Activated T-cell treated with anti-CD3 and anti-CD28 coated beads for 24 hours (primary cell): ENCODE measurements at regions not wholly inside any gene's neighbourhood (a gene's known extent, or its start where the extent isn't known, plus 50 kb on each side); places are given as distances from the start of the nearest gene placed in this dataset.
"Not testable (repeated sequence)": the region's sequence is repeated elsewhere in the genome, so short reads cannot be mapped to it uniquely, and the experiment has no call there.

Experiments
- DNase-seq: peaks from one replicate; pipeline ENCODE4 v3.0.0-alpha.2; 2020; ENCODE audit warnings: low read depth

DNA sequence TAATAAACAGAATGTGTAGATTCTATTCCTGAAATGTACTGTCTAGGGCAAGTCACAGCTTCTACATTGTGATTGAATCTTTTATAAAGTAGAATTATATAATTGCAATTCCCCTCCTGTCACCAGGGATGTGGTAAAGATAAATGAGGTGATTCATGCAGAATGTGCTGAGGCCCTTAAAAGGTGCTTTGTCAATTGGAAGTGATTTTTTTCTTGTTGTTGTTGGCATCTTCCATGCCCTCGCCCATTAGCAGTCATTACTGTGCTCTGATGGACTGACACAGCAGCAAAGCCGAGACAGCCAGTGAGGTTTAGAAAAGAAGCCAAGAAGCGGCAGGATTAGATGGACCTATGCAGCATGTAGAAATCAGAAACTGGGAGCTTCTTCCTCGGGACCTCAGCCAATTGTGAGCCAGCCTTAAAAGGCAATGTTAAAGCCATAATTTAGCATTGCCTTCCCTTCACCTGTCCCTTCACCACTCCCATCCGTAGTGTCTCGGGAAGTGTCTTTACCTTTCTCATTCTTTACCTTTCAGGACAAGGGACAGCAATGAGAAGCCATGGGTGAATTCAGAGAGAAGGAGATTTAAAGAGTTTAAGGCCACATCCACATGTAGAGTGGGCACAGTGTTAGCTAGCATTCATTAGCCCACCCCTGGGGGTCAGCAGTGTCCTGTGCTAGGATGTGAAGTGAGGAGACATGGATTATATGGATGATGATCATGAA, 257.8 kb downstream of the PLK2 start:
- no peak for DNase-seq

DNA sequence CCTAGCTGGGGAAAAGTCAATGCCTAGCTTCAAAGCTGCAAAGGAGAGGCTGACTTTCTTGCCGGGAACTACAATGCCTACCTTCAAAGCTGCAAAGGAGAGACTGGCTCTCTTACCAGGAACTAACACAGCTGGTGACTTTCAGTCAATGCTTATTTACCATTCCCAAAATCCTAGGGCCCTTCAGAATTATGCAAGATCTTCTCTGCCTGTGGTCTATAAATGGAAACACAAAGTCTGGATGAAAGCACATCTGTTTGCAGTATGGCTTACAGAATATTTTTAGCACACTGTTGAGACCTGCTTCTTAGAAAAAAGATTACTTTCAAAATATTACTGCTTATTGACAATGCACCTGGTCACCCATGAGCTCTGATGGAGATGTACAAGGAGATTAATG, 259.4 kb downstream of the PLK2 start:
- no peak for DNase-seq

DNA sequence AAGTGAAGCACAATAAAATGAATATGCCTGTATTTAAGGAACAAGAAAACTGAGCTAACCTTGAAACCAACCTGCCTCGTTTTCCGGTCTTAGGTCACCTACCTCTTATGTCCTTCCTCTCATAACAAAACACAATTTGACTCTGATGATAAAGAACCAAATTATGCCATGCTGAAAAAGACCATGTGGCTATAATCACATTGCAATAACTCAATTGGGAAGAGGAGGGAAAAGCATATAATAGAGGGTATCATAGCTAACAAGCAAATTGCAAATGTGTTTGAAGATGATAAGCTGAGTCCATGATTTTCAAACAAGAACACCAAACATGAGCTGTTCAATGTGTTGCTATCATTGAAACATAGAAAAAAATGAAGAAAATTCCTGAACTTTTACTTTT, 260.8 kb downstream of the PLK2 start:
- no peak for DNase-seq

DNA sequence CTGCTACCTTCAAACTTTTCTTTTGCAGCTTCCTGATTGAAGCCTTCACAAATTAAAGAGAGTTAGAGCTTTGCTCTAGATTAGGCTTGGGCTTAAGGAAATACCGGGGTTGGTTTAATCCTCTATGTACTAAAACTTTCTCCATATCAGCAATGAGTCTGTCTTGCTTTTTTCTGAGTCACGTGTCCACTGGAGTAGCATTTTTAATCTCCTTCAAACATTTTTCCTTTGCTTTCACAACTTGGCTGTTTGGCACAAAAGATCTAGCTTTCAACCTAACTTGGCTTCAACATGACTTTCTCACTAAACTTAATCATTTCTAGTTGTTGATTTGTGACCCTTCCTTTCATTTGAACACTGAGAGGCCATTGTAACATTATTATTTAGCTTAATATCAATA, 261.6 kb downstream of the PLK2 start:
- DNase-seq = no peak

DNA sequence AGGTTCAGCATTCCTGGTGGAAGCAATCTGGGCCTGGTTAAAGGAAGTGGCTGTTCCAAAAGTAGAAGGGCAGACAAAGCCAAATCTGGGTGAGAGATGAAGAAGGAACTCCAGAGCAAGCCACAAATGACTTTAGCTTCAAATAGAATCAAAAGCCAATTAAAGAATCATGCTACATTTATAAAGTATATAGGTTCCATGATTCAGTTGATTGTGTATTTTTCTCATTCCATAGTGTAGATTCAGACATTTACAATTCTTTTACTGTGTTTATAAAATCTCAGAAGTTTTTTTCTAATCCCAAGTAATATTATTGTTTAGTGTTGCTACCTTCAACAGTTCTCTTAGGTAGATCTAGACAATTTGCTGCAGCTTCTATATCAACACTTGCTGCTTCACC, 262.0 kb downstream of the PLK2 start:
- DNase-seq = no peak

DNA sequence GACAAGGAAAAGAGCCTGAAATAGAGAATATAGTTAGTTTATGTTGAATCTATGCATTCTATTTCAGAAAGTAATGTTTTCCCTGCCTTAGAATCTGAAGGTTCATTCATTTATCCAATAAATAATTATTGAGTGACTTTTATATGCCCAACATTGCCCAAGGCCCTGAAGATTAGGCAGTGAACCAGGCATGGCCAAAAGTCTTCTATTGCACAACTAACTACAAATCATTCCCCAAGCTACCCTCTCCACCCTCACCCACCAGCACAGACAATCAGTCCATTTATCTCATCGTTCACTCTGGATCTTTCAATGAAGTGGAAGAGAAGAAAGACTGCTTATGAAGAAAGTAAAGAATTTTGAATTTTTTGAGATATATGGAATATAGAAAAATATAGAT, 268.4 kb downstream of the PLK2 start:
- DNase-seq = no peak

DNA sequence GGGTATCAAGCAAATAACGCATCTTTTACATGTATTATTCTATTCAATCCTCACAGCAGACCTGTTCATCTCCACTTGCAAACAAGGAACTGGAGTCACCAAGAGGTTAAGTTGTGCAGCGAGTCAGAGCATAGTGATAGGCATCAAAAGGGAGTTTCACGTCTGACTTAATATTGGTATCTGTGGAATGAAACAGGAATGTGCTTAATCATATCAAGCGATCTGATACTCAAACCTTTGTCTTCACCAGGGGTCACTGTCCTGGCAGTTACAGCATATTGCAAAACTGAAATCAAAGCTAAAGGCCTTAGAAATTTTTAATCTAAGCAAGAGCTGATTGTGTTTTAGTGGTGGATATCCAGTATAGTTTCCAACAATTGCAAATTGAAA, 271.6 kb downstream of the PLK2 start:
- DNase-seq = no peak

DNA sequence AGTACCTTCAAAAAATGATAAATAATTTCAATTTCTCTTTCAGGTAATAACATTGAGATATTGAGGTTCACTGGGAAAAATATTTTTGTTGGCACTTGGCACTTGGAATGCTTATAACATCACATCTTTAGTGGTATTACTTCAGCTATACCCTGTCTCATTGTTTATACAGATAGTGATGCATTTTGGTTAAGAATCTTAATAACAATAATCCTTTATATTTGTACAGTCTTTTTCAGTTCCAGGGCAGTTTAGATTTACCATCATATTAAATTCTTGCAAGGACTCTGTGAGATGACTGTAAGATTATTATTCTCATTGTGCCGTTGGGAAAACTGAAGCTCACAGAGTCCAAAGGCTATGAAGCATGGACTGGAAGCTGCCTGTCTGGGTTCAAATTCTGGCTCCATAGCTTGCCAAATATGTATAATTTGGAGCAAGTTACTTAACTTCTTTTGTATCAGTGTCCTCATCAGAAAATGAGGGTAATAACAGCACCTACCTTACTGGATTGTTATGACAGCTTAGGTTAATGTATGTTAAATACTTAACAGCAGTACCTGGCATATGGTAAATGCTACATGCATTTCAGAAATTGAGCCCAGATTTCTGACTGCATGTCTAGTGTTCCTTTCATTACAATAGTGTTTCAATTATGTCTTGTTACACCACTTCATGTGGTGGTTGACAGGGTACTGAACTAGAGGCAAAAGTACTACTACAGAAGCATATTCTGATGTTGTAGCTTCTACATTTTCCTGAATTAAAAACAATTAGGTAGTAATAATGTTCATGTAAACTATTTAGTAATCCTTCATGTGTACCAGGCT, 272.2 kb downstream of the PLK2 start:
- no peak for DNase-seq

DNA sequence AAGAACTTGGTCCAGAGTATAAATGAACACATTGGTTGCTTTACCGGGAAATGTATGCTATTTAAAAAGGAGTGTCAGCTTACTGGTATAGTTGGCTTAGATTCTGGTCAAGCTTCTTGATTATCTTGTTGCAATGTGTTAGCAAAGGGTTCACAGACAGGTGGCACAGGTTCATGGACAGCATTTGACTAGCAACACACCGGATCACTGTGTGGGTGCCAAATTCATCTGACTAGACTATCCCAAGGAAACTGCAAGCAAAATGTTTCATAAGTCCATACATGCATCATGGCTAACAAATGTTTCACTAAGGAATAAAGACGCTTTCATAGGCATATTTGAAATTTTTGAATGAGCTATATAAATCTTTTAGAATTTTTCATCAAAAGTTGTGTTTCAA, 274.1 kb downstream of the PLK2 start:
- no peak for DNase-seq

DNA sequence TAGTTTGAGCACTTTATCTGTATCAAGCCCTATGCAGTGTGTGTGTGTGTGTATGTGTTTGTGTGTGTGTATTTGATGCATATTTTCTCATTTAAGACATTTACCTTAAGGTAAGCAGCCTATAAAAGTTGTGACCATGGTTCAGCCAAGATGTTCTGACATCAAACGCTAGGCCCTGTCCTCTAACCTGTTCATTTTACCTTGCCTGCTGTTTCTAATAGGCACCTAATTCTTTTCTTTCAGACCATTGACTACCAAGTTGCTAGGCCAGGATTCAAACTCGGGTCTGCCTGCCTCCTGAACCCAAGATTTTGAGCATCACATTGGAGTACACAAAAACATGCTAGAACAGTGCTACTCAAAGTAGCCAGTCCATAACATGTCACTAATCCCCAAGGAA, 274.5 kb downstream of the PLK2 start:
- no peak for DNase-seq

DNA sequence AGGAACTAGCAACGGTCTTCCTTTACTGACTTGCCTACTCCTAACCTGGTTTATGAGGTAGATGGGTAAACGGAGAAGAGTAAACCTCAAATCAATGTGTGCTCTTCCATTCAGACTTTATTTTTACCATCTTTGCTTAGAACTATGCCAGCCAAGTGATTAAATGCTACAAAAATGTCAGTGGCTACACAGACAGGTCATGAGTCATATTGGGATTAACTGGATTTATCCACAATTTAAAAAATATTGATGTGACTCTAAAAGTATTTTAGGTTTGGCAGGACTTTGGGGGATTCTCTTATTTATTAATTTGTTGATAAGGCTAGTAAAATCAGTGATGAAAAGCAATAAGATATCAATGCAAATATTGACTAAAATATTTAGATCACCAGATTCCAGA, 275.0 kb downstream of the PLK2 start:
- DNase-seq = no peak

DNA sequence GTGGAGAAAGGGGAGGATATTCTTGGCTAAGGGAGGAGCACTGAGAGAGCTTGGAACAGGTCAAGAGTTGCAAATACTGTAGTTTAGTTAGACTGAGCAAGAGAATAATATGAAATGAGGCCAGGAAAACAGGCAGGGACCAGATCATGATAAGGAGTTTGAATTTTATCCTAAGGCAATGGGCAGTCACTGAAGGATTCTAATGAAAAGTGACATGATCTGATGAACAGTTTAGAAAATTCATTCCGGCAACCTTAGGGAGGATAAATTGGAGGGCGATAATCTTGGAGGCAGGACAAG, 276.1 kb downstream of the PLK2 start:
- DNase-seq = no peak

DNA sequence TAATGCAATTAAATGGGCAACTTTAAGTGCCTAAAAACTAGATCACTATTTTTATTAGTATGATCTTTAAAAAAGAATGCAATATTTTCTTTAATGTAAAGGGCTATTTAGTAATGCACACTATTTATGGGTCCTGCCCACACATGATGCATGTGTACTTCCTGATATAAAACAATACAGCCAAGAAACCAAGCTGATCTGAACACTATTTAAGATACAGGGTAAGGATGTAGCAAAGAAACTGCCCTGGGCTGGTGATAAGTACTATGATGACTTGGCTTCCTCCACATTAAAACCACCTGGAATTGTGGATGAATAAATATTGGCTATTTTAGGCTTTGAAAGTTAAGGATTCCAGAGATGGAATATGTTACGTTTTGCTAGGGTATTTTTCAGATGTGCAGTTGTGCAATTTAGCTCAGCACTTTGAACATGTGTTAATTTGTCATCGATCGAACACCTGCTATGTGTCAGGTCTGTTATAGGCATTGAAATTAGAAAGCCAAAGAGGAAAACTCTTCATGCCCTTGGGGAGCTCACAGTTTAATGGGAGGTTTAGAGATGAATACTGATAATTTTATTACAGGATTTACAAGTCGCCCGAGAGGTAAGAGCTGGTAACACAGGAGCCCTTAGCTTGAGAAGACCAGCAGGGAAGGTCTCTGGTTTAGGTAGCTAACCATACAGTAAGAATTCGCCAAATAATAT, 276.7 kb downstream of the PLK2 start:
- no peak for DNase-seq

DNA sequence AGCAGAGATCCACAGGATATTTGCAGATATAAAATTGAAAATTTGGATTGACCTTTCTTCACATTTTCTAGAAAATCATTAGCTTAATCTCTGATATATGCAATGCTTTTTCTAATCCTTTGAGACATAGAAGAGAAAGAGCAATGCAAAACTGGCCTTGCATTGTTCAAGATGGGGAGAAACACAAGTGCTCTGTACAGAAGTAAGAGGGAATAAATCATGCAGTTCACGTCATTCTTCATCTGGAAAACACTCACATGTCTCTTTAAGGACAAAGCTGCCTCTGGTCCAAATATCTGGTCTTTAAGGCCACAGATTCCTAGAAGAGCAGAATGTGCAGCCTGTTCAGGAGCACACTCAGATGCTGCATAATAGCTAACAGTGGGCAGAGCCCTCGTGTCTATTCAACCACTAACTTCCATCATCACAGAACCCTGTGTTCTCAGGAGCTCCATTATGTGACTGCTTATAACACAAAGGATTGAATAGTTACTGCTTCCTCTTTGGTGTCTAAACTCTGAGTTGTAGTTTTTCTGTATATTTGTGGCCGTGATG, 277.5 kb downstream of the PLK2 start:
- no peak for DNase-seq

DNA sequence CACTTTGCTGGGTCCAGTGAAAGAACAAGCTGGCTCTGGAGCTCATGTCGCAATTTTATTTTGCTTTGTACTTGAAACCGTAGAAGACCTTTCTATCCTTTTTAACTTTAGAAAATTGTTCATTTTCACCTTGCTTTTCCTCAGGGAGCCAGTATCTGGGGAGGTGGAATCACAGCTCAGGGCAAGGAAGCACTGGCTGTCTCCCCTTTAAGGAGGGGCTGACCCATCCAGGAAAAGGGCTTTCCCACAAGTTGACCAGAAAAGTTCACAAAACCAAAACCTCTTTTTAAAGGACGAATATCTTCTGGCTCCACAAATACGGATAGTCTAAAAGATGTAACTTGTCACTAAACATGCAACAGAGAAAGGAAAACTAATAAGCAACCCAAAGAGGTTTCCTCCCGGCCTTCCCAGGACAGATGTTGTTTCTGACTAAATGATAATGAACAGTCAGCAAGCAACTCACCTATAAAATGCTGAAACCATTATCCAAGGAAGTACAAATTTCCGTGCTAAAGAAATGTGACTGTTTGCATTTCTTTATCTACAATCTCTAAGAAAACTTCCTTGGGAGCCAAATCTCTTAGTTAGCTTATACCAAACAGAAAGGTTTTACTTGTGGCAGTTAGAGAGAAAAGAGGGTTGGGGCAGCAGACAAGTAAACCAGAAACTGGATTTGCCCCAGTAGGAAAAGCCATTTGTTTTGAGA, 278.2 kb downstream of the PLK2 start:
- DNase-seq = no peak

DNA sequence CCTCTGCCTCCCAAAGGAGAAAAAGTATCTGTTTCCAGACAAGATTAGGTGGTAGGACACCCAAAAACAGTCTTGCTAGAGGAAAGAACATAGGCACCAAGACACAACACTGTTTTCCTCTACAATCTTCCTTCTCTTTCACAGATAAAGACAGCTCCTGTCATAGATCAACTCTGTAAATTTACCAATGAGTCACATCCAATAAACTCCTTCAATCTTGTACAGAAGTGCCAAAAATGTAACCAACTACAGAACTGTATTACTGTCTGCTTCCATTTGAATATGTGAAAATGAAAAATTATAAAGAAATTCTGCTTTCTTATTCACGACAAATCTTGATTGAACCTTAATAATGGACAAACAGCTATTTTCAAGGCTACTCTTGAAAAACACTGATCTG, 286.9 kb downstream of the PLK2 start:
- no peak for DNase-seq

DNA sequence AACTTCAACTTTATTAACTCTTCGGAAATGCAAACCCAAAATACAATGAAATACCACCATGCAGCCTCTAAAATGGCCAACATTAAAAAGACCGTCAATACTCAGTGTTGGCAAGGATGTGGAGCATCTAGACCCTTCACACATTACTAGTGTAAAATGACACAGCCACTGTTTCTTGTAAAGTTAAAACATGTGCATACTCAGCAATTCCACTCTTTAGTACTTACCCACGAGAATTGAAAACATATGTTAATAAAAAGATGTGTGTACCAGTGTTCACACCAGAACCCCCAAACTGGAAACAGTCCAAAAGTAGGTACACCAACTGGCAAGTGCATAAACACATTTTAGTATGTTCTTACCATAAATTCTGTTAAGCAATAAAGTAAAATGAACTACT, 294.7 kb downstream of the PLK2 start:
- no peak for DNase-seq

DNA sequence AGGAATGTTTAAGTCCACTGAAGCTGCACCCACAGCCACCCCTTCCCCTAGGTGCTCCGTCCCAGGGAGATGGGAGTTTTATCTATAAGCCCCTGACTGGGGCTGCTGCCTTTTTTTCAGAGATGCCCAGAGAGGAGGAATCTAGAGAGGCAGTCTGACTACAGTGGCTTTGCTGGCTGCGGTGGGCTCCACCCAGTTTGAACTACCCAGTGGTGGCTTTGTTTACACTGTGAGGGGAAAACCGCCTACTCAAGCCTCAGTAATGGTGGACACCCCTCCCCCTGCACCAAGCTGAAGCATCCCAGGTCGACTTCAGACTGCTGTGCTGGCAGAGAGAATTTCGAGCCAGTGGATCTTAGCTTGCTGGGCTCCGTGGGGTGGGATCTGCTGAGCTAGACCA, 298.0 kb downstream of the PLK2 start:
- DNase-seq = not testable (repeated sequence)

DNA sequence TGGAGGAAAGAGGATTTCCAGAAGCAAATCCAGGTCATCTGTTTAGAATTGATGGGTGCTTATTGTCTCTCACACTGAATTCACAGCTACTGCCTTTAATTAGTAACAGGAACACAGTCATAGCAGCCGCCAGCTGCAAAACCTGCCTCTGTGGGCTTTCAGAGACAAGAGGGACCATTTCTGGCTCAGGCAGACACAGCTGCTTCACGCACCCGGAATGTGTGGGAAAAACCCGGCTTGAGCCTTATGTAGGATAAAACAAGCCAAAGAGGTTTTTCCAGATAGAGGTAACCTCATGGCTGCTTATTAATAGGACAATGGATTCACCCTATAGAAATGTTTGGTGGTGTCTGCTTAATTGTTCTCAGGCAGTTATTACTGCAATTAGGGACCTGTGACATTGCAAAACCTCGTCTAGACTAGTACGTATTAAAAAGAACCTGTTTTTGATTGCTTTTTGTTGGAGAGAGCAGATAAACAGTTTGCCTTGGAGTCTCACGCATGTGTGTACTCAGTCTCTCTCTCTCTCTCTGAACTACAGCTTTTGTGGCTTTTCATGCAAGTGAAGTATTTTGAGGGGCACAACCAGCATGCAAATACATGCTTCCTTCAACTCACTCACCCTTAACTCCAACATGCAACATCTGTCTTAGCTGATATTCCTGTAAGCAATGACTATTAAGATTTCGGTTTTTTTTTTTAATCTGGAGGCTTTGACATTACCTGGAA, 302.7 kb downstream of the PLK2 start:
- DNase-seq = no peak

DNA sequence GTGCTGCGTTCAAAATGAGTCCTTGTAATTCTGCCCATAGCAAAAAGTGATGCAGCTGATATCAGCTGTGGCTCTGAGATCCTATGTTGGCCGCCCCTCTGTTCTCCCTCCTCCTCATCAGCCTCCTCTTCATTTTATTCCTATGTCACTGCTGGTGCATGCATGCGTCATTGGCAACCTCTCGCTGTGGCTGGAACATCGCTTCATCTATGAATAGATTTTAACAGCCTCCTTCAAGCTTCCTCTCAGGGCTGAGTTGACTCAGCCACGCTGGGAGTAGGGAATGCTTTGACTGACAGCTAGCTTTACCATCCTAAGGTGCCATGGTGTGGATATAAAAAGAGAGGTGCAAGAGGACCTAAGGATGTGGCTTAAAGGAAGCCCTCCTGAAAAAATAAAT, 303.5 kb downstream of the PLK2 start:
- DNase-seq = no peak

DNA sequence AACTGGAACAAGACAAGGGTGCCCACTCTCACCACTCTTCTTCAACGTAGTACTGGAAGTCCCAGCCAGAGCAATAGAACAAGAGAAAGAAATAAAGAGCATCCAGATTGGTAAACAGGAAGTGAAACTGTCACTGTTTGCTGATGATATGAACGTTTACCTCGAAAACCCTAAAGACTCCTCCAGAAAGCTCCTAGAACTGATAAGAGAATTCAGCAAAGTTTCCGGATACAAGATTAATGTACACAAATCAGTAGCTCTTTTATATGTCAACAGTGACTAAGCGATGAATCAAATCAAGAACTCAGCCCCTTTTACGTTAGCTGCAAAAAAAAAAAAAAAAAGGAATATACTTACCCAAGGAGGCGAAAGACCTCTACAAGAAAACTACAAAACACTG, 306.6 kb downstream of the PLK2 start:
- DNase-seq = no peak

DNA sequence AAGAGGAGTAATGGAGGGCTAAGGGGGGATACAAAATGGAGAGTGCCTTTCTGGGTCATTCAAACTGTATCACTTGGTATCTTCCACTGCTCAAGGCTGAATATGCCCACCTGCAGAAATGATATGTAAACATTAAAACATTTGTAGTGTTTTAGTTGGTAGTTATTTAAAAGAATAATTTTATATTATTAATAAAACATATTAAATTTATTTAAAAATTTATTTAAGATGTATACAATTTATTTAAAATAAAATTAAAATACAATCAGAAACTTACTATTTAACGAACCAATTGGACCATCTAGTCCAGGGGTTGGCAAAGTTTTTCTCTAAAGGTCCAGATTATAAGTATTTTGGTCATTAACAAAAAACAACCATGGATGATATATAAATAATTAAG, 308.5 kb downstream of the PLK2 start:
- DNase-seq = no peak
